GM11168 (cell line): ENCODE measurements at regions not wholly inside any gene's neighbourhood (a gene's known extent, or its start where the extent isn't known, plus 50 kb on each side); places are given as distances from the start of the nearest gene placed in this dataset.

ENCODE experiments used
- in situ Hi-C: fragments of 300-500 bp; cut with MboI; formaldehyde crosslinking; loops from one replicate; pipeline ENCODE4 v1.12.0; 2022; ENCODE audit warnings: low sequenced_read_pairs; ENCODE audit not compliant: unreplicated experiment

- in situ Hi-C loops, result no loop called here
Observed at GRCh38 chr15:39205506-39206371, 375.1 kb upstream of the THBS1 start.

GRCh38 chr15:39207532-39208115 is 373.3 kb upstream of the THBS1 start:
- in situ Hi-C loops, result no loop called here

GRCh38 chr15:39208187-39208586 is 372.7 kb upstream of the THBS1 start:
- in situ Hi-C loops, result no loop called here

- in situ Hi-C loops, result no loop called here
Observed at GRCh38 chr15:39209548-39210211, 371.2 kb upstream of the THBS1 start.

GRCh38 chr15:39211108-39211979 is 369.5 kb upstream of the THBS1 start:
- in situ Hi-C loops, result no loop called here

- in situ Hi-C loops, result no loop called here
Observed at GRCh38 chr15:39213385-39213840, 367.5 kb upstream of the THBS1 start.

GRCh38 chr15:39215015-39215414 is 365.9 kb upstream of the THBS1 start:
- in situ Hi-C loops, result no loop called here

- in situ Hi-C loops, result no loop called here
Observed at GRCh38 chr15:39216816-39217215, 364.1 kb upstream of the THBS1 start.

- in situ Hi-C loops, result no loop called here
Observed at GRCh38 chr15:39219608-39220007, 361.3 kb upstream of the THBS1 start.

GRCh38 chr15:39226169-39226937 is 354.5 kb upstream of the THBS1 start:
- in situ Hi-C loops, result no loop called here

- in situ Hi-C loops, result no loop called here
Observed at GRCh38 chr15:39227001-39227400, 353.9 kb upstream of the THBS1 start.

- in situ Hi-C loops, result no loop called here
Observed at GRCh38 chr15:39228889-39229288, 352.0 kb upstream of the THBS1 start.

GRCh38 chr15:39230205-39230907 is 350.5 kb upstream of the THBS1 start:
- in situ Hi-C loops, result no loop called here

- in situ Hi-C loops, result no loop called here
Observed at GRCh38 chr15:39230908-39231285, 350.0 kb upstream of the THBS1 start.

- in situ Hi-C loops, result no loop called here
Observed at GRCh38 chr15:39232512-39232911, 348.4 kb upstream of the THBS1 start.

- in situ Hi-C loops, result no loop called here
Observed at GRCh38 chr15:39235084-39235795, 345.6 kb upstream of the THBS1 start.

GRCh38 chr15:39236375-39236774 is 344.5 kb upstream of the THBS1 start:
- in situ Hi-C loops, result no loop called here

GRCh38 chr15:39238443-39238842 is 342.4 kb upstream of the THBS1 start:
- in situ Hi-C loops, result no loop called here
